Ishikawa (cell line): ENCODE measurements at regions not wholly inside any gene's neighbourhood (a gene's known extent, or its start where the extent isn't known, plus 50 kb on each side); places are given as distances from the start of the nearest gene placed in this dataset.

Experiments
- CEBPB ChIP-seq: IDR thresholded peaks from 2 replicates; pipeline ENCODE4 v1.6.1; 2012
- CREB1 ChIP-seq: IDR thresholded peaks from 2 replicates; pipeline ENCODE4 v1.6.1; 2012; ENCODE audit warnings: low read depth
- EGR1 ChIP-seq: IDR thresholded peaks from 2 replicates; pipeline ENCODE4 v1.6.1; 2012
- EP300 ChIP-seq: IDR thresholded peaks from 2 replicates; pipeline ENCODE4 v1.6.1; 2012; ENCODE audit warnings: borderline replicate concordance
- FOXM1 ChIP-seq: IDR thresholded peaks from 2 replicates; pipeline ENCODE4 v1.6.1; 2012; ENCODE audit warnings: low read depth, borderline replicate concordance
- MAX ChIP-seq: IDR thresholded peaks from 2 replicates; pipeline ENCODE4 v1.6.1; 2012
- NFIC ChIP-seq: IDR thresholded peaks from 2 replicates; pipeline ENCODE4 v1.6.1; 2012
- RAD21 ChIP-seq: IDR thresholded peaks from 2 replicates; pipeline ENCODE4 v1.6.1; 2012; ENCODE audit warnings: low read depth
- REST ChIP-seq: IDR thresholded peaks from 2 replicates; pipeline ENCODE4 v1.6.1; 2012; ENCODE audit warnings: low read depth, mild to moderate bottlenecking
- TAF1 ChIP-seq: IDR thresholded peaks from 2 replicates; pipeline ENCODE4 v1.6.1; 2012; ENCODE audit warnings: low read depth, mild to moderate bottlenecking
- TCF12 ChIP-seq: IDR thresholded peaks from 2 replicates; pipeline ENCODE4 v1.6.1; 2012; ENCODE audit warnings: low read depth
- TEAD4 ChIP-seq: IDR thresholded peaks from 2 replicates; pipeline ENCODE4 v1.6.1; 2012
- USF1 ChIP-seq: IDR thresholded peaks from 2 replicates; pipeline ENCODE4 v1.6.1; 2012
- YY1 ChIP-seq: IDR thresholded peaks from 2 replicates; pipeline ENCODE4 v1.6.1; 2012; ENCODE audit warnings: low read depth
- ZBTB7A ChIP-seq: IDR thresholded peaks from 2 replicates; pipeline ENCODE4 v1.6.1; 2012; ENCODE audit warnings: low read depth

- no peak for TF ChIP-seq TCF12
- no peak for TF ChIP-seq EGR1
- TF ChIP-seq REST: no peak
- no peak for TF ChIP-seq CEBPB
- no peak for TF ChIP-seq TAF1
- TF ChIP-seq RAD21: no peak
- TF ChIP-seq EP300: no peak
- TF ChIP-seq NFIC: no peak
- TF ChIP-seq CREB1: no peak
- no peak for TF ChIP-seq USF1
- no peak for TF ChIP-seq ZBTB7A
- no peak for TF ChIP-seq YY1
- no peak for TF ChIP-seq FOXM1
- no peak for TF ChIP-seq MAX
- TF ChIP-seq TEAD4: no peak
Observed at GRCh38 chr7:109745677-109746410, 1176.2 kb downstream of the DNAJB9 start.

GRCh38 chr7:109751241-109751640, 1181.6 kb downstream of the DNAJB9 start:
- TF ChIP-seq USF1 (no peak), RAD21 (no peak), FOXM1 (no peak), NFIC (no peak), TCF12 (no peak), EP300 (no peak), EGR1 (no peak), TEAD4 (no peak), TAF1 (no peak), CREB1 (no peak), ZBTB7A (no peak), MAX (no peak), YY1 (no peak), REST (no peak), CEBPB (no peak)

GRCh38 chr7:109752068-109752467, 1182.4 kb downstream of the DNAJB9 start:
- TF ChIP-seq CEBPB (no peak), RAD21 (no peak), TEAD4 (no peak), EGR1 (no peak), CREB1 (no peak), EP300 (no peak), MAX (no peak), ZBTB7A (no peak), REST (no peak), USF1 (no peak), NFIC (no peak), TAF1 (no peak), YY1 (no peak), TCF12 (no peak), FOXM1 (no peak)
